DMS 273 (cell line): ENCODE measurements at regions not wholly inside any gene's neighbourhood (a gene's known extent, or its start where the extent isn't known, plus 50 kb on each side); places are given as distances from the start of the nearest gene placed in this dataset.
"Not testable (repeated sequence)": the region's sequence is repeated elsewhere in the genome, so short reads cannot be mapped to it uniquely, and the experiment has no call there.

Experiments used
- DNase-seq: peaks from one replicate; lab custom pipeline; 2025; ENCODE audit not compliant: unreplicated experiment; lab: John Stamatoyannopoulos, UW

DNA sequence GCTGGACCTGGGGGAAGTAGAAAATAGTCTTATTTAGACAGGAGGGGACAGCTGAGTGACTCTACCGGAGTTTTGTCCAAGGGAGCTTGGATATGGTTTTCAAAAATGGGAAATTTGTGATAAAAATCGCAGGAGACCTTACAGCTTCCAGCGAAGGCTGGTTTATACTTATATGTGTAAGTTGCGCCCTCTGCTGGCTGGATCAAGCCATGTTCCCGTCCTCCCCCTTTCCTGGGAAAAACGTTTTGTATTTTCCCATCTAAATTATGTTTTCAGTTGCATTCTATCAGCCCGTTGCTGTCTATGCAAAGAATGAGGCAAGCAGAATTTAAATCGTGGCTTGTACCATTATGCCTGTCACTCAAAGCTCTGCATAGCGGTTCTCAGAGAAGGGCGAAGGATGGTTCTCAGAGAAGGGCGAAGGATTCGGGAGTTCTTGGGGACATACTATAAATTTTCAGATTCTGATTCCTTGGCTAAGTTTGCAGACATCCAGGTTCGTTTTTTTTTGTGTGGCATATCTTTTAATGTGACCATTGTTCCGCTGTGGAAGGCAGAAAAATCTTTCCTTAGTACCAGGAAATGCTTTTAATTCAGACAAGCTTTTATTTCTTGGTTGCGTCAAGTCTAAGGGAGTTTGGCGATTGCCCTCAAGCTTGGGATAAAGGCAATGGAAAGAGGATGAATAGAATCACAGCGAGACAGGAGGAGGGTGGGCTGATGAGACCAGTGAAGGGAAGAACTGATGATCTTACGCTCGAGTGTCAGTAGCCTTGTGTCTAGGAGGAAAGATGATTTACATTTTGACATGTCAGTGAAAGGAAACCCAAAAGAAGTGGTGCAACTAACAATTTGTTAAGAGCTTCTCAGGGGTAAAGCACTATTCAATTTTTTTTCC is 128.5 kb upstream of the ARX start:
- DNase-seq = peak; percentile 85

DNA sequence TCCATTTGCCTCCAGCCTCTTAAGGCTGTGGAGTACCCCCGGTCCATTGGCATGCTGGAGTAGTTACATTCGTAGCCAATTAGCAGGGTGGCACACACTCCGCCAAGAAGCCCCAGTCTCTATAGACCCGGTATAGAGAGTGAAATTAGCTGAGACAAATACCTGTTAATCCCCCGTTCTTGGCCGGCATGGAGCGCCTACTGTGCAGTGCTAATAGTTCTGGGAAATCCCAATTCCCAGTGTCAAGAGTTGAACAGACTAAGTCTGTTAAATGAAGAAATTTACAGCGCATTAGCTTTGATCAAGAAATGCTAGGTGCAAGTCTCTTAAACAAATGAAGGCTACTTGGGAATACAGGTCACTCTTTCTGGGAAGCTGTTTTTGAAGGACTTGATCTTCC is 127.8 kb upstream of the ARX start:
- no peak for DNase-seq

DNA sequence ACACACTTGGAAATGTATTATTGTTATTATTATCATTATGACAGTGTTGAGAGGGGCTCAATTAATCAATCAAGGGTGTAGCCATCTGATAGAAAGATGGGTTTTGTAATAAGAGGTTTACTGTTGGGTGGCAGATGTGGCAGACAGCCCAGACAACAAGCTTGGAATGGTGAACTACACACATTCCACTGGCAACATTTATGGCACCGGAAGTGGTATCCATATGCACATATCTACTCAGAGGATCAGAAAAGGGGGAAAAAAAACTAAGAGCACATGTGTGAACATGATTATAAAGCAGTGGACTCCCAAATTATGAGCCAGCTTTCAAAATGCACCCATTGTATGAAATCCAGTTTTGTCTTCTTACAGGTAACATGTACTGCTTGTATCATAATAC is 125.9 kb upstream of the ARX start:
- no peak for DNase-seq

DNA sequence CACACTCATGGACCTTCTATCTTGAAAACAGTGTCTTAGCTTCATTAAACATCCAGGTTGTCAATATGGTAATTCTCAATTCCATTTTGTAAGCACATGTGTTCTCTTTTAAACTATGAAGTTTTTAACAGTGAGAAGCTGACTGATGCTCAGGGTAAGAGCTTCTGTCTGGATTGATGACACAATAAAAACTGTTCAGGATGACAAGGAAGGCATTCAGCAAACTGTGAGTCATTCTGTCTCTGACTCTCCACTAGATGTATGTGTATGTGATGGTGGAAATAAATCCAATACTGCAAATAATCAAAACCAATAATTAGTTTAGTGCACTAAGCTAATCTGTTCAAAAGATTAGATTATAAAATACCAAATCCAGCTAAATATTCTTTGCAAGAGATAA is 115.3 kb upstream of the ARX start:
- no peak for DNase-seq

DNA sequence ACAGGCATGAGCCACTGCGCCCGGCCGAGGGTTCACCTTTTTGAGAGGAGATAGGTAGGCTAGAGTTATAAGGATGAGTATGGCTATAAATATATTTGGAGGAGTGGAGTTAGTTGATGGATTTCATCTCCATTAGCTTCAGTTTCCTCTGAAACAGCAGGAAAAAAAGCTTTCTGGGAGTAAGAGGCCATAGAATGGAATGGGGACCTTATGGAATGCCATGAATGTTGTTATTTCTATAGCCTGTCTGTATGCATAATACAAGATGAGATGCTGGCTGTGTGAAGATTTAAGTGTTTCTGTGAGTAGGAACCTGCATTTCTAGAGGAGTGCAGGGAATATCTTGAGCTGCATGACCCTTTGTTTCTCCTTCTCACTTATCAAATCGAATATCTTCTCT is 114.9 kb upstream of the ARX start:
- DNase-seq = no peak

DNA sequence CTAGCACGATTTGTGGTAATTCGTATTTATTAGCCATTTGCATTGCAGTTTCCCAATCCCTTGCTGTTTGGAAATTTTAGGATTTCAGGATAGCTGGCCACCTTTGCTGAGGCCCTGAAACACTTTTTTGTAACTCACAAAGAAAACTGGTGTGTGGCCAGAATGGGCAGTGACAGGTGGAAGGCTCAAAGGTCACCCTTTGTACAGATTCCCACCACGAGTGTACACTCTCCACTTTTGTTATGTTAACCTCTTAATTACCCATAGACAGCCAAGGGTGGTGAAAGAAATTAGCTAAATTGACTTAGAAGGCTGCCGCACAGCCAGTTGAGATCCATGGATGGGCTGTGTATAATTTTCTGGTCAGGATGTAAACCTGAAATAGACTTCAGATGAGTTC is 109.7 kb upstream of the ARX start:
- DNase-seq = no peak

DNA sequence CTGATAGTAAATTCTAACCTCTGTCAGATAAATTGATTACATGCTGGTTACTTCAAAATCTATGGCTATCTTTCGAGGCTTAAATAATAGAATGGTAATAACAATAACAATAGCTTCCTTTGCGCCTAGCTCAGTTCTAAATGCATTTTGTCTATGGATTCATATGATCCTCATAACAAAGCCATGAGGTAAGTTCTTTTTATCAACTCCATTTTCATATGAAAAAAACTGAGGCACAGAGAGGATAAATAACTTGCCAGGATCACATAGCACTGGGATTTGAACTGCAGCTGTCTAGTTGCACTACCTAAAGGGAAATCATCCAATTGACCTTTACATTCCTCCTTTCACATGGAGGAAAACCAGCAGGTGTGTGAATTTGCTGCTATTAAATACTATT is 108.6 kb upstream of the ARX start:
- no peak for DNase-seq

DNA sequence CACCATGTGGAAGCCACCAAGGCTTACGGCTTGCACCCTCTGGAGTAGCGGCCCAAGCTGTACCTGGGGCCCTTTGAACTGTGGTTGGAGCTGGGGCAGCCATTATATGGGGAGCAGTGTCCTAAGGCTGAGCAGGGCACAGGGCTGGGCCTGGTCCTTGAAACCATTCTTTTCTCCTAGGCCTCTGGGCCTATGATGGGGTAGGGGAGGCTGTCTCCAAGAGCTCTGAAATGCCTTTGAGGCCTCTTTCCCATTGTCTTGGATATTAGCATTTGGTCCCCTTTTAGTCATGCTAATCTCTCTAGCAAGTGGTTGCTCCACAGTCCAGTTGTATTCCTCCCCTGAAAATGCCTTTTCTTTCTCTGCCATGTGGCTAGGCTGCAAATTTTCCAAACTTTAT is 96.4 kb upstream of the ARX start:
- no peak for DNase-seq

DNA sequence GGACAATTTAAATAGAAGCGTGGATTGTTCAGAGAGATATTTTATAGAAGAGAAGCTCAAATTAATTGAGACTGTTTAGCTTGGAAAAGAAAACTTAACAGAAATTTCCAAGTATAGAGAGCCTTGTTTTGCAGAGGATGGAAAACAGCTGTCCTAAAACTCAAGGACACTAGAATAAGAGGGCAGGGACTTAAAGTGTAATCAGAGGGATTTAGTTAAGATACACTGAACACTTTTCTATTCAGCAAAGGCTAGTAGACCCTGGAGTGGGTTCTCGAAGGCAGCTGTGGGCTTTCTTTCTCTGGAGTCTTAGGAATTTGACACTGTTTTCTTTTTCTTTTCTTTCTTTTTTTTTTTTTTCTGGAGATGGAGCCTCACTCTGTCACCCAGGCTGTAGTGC is 92.7 kb upstream of the ARX start:
- DNase-seq = no peak

DNA sequence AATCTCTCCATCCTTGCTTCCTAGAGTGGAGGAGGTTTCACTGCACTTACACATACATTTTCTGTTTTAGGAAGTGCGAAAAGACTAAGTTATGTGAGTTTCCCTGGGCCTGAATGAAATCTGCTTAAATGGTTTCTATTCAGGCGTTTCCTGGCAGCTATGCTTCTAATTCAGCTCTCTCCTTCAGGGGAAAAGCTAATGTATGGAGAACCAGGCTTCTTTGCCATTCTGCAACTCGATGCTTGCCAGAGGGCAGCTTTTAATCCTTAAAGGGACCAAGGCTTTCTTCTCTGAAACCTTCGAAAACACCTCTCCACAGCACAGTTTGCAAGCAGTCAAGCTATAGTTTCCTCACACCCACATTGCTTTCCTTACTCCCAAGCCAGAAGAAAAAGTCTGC is 89.5 kb upstream of the ARX start:
- no peak for DNase-seq

DNA sequence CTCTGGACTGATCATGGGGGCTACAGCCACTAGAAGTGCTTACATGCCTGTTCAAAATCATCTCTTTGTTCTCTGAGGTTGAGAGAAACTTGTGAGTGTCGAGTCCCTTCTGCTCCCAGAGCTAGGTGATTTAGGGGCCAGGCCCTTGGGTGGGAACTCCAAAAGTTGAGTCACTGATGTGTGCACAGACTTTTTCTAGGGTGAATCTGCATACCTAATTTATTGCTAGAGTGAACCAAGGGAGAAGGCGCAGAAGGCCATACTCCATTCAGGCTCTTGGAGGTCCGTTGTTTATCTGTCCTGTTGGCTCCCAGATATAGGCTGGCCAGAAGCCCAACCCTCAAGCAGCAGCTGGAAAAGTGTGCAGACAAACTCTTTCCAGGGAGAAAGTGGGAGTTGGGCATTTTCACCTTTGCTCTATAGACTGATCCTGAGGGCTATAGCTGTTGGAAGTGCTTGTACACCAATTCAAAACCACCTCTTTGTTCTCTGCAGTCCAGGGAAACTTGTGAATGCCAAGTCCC is 80.8 kb upstream of the ARX start:
- no peak for DNase-seq

DNA sequence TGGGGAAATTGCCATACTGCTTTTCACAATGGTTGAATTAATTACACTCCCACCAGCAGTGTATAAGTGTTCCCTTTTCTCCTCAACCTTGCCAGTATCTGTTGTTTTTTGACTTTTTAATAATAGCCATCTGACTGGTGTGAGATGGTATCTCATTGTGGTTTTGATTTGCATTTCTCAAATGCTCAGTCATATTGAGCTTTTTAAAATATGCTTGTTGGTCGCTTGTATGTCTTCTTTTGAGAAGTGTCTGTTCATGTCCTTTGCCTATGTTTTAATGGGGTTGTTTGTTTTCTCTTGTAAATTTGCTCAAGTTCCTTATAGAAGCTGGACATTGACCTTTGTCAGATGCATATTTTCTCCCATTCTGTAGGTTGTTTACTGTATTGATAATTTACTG is 75.4 kb upstream of the ARX start:
- not testable (repeated sequence) for DNase-seq

DNA sequence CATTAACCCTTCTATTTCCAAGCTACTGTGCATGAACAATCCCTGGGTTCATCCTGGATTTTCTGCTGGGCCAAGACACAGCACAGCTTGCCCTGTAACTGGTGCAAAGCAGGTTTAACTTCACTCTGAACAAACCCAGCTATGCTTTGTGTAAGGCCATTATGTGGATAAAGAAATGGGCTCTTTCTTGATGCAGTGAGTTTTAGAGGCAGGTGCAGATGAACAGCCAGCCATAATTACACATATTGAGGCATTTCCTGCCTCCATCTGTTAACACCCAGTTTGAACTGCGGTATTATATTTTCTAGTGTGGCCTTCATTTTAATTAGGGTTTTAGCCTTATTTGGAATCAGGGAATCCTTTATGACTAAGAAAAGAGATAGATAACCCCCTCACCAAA is 68.7 kb upstream of the ARX start:
- DNase-seq = peak; percentile 19

DNA sequence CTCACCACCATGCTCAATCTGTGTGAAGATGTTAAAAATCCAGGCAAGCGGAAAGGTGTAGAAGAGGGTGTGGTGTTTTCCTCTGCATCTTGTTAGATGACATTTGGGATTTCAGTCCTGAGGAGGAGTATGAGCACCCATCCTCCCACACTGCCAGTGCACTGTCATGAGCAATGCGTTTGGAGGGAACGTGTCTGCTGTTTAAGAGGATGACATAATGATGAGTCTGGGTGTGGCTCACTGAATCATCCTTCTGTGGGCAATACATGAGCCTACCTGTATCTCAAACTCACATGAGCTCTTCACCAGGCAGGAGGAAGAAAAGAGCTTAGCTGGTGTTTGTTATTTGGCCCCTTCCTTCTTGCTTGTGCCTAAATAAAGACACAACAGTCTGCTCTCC is 67.9 kb upstream of the ARX start:
- DNase-seq = no peak

DNA sequence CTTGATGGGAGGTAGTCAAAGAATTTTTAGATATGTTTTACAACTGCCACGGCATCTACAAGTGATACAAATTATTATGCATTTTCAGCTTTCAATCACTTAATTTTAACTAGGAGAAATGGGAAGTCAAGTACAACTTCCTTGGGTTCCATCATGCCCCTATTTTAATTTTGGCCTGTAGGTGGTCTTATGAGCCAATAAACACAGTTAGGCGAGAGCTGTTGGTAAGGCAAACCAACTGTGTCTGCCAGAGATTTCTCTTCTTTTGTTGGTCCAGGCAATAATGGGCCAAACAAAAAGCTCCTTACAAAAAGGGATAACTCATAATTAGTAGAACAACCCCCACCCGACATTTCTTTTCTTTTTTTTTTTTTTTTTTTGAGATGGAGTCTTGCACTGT is 63.3 kb upstream of the ARX start:
- DNase-seq = no peak

DNA sequence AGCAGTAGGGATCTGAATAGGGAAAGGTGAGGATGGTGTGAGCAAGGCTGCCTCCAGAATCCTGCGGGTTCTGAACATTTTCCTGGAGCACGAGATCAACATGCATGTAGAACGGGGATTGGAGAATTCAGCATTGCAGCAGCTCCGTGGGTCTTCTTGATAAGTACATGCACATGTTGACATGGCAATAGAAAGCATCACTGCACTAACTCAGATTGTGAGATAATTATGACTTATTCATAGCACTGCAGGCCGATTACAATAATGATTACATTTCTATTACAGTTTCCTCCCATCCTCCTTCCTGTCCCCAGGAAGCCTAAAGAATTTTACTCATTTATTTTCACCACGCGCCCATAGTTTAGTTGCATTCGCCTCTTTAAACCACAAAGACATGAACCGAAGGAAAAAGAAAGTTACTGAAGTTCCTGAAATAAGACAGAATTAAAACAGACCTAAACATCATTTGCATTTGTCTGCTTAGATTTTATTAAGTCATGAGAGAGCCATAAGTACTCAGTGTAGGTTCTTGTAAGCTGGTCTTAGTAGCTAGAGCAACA is 61.3 kb upstream of the ARX start:
- no peak for DNase-seq

DNA sequence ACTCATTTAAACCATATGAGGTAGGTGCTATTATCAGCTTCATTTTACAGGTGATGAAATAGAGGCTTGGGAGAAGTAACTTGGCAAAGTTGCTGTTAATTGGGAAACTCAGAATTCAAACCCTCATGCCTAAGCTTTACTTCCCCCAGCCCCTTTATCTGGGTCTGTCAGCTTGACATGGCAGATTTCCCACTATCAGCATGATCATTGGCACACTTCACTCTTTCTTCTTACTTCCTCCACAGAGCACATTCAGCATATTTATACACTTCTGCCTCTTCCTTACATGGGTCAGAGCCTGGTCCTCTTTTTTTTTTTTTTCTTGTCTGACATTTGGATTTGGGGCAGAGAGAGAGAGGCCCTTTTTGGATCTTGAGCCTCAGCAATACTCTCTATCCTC is 56.5 kb upstream of the ARX start:
- DNase-seq = no peak

DNA sequence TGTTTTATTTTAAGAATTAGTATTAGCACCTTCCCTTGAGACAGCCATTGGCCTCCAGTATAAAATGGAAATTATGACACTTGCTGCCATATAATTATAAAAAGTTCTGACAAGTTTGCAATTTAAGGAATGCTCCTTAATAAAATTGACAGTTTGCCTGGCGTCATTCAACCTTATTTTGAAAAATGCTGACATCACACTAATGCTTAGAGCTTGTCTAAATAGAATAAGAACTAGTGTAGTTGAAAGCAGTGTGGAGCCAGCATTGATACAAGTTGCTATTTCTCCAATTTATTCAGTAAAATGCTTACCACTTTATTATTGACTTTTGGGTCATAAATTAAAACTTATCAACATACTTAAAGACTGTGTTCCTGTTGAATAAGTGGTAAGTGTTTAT is 54.3 kb upstream of the ARX start:
- DNase-seq = no peak

DNA sequence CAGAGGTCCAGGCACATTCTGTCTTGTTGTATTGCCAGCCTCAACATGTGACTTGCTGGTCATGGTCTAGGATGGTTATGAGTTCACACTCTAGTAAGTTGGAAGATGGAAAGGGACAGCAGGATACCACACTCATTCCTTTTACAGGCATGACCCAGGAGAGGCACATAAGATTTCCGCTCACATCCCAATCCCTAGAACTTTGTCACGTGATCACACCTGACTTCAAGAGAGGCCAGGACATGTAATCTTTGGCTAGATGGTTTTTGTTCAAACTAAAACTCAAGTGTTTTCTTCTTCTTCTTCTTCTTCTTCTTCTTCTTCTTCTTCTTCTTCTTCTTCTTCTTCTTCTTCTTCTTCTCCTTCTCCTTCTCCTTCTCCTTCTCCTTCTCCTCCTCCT is 53.4 kb upstream of the ARX start:
- no peak for DNase-seq

DNA sequence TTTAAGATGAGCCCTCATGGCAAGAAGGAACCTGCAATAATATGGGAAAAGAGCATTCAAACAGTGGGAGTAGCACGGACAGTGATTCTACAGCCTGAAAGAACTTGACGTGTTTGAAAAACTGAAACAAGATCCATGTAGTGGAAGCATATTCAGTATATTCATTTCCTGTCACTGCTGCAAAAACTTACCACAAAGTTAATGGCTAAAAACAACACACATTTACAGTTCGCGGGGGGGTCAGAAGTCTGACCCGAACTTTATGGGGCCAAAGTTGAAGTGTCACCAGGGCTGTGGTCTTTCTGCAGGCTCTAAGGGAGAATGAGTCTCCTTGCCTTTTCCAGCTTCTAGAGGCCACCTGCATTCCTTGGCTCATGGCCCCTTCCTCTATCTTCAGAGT is 52.6 kb upstream of the ARX start:
- no peak for DNase-seq

DNA sequence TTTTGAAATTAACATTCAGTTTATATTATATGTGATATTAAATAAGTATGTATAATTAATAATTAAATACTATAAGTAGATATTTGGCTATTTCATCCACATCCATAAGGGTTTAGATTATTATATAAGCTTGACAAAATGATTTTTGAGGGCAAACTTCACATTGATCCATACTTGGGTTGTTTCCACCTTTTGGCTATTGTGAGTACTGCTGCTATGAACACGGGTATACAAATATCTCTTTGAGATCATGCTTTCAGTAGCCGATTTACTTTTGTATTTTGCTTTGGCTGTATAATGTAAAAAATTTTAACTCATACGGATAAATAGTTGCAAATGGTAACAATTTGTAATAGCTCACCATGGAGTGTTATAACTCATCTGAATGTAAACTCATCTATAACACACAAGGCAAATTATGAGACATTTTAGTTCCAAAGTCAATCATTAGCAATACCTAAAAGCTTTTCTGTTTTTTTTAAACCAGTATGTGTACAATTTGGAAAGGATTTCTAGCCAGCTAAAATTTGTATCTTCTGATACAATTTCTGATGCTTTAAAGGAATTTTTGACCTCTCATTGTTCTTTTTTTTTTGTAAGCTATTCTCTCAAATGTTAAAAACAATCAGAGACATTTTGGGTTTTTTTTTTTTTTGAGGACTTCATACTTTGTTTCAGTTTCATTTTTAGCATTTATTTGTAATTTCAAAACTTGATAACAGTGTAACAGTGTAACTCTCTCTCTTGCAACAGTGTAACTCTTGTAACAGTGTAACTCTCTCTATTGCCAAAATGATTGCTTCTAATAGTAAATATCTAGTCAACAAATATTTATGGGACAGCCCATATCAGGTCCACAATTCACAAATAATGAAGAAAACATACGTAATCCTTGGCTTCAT is 51.8 kb upstream of the ARX start:
- no peak for DNase-seq

DNA sequence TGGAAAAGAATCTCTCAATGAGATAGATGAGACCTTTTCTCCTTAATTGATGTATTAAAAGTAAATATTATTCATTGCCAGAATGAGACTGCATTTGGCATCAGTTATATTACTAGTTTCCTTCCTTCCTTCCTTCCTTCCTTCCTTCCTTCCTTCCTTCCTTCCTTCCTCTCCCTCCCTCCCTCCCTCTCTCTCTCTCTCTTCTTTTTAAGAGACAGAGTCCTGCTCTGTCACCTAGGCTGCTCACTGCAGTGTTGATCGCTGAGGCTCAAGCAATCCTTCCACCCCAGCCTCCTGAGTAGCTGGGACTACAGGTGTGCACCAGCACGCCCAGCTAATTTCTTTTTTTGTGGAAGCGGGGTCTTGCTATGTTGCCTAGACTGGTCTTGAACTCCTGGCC is 50.4 kb upstream of the ARX start:
- DNase-seq = no peak
